Amygdala (tissue), 56 donors: ENCODE measurements at regions not wholly inside any gene's neighbourhood (a gene's known extent, or its start where the extent isn't known, plus 50 kb on each side); places are given as distances from the start of the nearest gene placed in this dataset.

Experiments
- DNase-seq, 56 donors: peaks; one replicate each; lab custom pipeline; 2025; lab: John Stamatoyannopoulos, UW

GRCh38 chr10:88023676-88024075, 160.3 kb downstream of the PTEN start:
- no peak for DNase-seq

GRCh38 chr10:88026031-88026430, 162.6 kb downstream of the PTEN start:
- no peak for DNase-seq

DNA sequence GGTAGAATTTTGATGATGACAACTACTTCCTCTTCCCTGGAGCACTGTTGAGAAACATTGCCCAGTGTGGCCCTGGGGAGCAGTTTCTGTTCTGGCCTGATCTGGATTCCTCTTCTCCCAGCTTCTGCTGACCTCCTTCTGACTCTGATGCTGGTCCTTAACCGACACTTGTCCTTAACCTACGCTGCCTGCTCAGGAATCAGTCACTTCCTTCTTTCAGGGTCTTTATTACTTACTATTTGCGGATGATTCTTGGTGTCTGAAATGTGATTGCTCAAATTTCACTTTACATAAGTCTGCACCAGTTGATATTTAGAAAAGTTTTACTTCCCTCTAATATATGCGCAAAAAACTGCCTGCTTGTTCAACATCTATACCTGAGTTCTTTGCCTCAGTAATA, 164.1 kb downstream of the PTEN start:
- peak in 5 of 56 donors; percentile 1 to 8 (median 2) for DNase-seq

GRCh38 chr10:88028072-88028471, 164.6 kb downstream of the PTEN start:
- no peak for DNase-seq

GRCh38 chr10:88028654-88029053, 165.2 kb downstream of the PTEN start:
- no peak for DNase-seq

DNA sequence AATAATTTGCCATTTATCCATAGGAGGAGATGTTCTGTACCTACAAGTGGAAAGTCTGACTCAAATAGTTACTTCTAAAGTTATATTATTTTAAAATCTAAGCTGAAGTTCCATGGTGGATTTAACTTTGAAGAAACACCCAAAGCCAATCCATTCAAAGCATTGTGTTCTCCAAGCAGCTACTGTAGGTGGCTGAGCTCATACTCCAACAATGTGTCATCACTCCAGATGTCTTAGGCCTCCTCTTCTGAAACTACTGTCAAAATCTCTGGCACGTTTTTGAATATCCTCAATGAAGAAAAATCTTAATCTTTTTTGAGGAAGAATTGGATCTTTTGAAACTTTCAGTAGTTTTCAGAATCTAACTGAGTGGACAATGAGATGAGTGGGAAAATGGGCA, 169.1 kb downstream of the PTEN start:
- DNase-seq, result no peak

GRCh38 chr10:88033385-88033784, 170.0 kb downstream of the PTEN start:
- no peak for DNase-seq

DNA sequence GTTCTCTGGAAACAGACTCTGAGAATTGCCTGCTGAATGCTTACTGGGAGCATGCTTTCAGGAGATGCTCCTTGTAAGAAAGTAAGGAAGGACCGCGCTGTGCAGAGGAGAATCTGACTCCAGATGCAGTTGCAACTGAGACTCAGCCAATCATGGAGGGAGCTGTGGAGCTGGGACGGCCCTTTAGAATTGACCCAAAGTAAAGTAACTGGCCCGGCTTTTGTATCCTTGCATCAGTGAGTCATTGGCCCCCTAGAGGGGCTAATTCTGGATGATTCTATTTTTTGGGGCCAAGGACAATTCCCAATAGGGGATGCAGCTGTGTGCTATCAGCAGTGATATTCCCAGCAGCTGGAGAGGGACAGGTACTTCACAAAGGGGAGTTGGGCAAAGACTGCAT, 170.4 kb downstream of the PTEN start:
- no peak for DNase-seq

- no peak for DNase-seq
Measured at GRCh38 chr10:88036126-88036525, 172.7 kb downstream of the PTEN start.

GRCh38 chr10:88037623-88038022, 174.2 kb downstream of the PTEN start:
- no peak for DNase-seq

- no peak for DNase-seq
Measured at GRCh38 chr10:88038268-88038667, 174.8 kb downstream of the PTEN start.

- DNase-seq, result no peak
Measured at GRCh38 chr10:88039496-88040200, 176.2 kb downstream of the PTEN start.

DNA sequence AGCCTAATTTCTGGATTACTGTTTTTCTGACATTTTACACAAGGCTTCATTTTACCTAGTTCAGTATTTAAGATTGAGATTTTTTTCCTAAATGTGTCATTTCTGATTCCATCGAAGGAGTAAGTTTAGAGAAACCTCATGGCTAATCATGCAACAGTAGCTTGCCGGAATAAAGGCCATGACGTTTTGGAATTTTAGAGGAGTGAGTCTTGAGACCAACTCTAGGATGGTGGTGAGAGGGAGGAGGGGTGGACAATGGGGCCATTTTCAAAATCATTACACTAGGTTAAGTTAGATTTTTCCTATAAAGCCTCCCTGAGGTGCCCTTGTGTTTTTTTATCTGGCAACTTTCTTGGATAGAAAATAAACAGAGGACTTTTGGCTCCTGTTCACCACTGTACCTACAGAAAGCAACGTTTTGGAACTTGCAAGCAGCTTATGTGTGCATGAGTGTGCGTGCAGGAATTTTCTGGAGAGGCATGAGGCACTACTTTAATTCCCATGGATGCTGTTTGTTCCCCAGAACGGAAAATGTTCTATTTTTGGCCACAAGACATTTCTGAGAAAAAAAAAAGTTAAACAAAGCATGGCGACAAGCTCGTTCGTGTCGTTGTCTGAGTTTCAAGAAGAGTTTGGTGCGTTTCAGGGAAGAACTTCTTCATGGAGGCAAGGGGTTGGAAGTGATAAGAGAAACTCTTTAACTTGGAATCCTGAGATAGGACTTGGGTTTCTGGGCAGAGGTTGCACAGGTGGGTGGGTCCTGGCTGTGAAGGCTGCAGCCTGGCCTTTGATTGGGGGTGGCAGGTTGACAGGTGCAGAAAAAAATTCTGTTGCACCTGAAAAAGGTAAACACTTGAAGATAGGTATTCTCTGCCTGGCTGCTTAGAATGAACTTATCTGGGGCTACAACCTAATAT, 178.1 kb downstream of the PTEN start:
- no peak for DNase-seq

- no peak for DNase-seq
Measured at GRCh38 chr10:88042160-88043100, 179.0 kb downstream of the PTEN start.

DNA sequence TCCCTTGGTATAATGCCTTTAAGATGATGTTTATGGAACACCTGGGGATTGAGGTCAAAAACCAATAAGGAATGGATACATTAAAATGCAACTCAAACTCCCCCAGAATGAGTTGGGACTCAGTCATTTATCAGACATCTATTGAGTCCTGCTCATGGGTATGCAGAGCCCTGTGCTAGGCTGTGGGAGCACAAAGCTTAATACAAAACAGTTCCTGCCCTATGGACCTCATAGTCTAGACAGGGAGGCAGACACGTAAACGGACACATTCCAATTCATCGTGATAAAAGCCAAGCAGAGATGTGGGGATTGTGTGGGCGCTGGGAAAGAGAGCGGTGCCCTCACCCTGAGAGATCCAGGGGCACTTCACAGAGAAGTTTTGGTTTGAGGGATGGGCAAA, 181.7 kb downstream of the PTEN start:
- DNase-seq, result no peak

- DNase-seq, result no peak
Measured at GRCh38 chr10:88045656-88046415, 182.4 kb downstream of the PTEN start.

- DNase-seq, result no peak
Measured at GRCh38 chr10:88047579-88047978, 184.2 kb downstream of the PTEN start.

- DNase-seq, result no peak
Measured at GRCh38 chr10:88048312-88048711, 184.9 kb downstream of the PTEN start.

- DNase-seq, result no peak
Measured at GRCh38 chr10:88049204-88049603, 185.8 kb downstream of the PTEN start.

DNA sequence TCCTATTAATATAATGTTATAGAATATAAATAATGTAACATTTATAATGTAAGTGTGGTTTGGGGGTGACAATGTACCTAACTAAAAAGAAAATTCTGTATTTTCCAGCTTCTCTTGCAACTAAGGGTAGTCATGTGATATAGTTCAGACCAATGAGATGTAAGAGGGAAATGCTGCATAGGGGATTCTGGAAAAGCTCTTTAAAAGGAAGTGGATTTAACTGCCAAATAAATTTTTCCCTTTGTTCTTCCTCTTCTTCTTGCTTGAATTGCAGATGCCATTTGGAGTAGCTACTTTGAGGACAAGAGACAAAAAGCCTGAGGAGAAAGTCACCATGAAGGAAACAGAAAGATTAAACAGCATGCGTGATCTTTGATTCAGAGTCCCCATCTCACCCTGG, 194.3 kb downstream of the PTEN start:
- no peak for DNase-seq
